HFF-Myc (cell line): ENCODE measurements at regions not wholly inside any gene's neighbourhood (a gene's known extent, or its start where the extent isn't known, plus 50 kb on each side); places are given as distances from the start of the nearest gene placed in this dataset.
"Not testable (repeated sequence)": the region's sequence is repeated elsewhere in the genome, so short reads cannot be mapped to it uniquely, and the experiment has no call there.

ENCODE experiments used
- DNase-seq: peaks from one replicate; pipeline ENCODE4 v3.0.0-alpha.2; 2011; ENCODE audit warnings: low read depth; ENCODE audit errors: extremely low read depth
- H3K4me3 ChIP-seq: replicated peaks from 2 replicates; pipeline ENCODE4 v1.5.1; 2011; ENCODE audit warnings: low read depth, mild to moderate bottlenecking, control low read depth, low read length
- TF ChIP-seq, protein P1 (sequence below): IDR thresholded peaks from 2 replicates; pipeline ENCODE4 v1.5.1; 2012; ENCODE audit warnings: mild to moderate bottlenecking, low read depth, low read length, control low read depth; ENCODE audit errors: missing control alignments

DNA sequence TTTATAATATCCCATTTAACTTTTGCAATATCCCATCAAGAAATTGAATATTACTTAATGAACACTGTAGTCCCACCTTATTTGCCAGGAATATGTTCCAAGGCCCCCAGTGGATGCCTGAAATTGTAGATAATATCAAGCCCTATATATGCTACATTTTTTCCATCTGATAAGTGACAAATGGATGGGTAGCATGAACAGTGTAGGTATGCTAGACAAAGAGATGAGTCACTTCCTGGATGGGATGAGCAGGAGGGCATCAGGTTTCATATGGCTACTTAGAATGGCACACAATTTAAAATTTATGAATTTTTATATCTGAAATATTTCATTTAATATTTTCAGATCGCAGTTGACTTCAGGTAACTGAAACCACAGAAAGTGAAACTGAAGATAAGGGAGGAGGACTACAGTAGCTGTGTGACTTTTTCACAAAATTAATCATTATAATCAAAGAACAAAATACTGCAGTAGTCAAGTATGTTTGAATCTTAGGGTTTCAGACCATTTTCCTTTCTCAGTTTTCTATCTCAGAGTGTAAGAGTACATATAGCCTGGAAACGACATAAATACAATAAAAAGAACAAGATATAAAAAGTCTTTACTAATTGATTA, 636.4 kb upstream of the ARRDC3 start:
- TF ChIP-seq, protein P1, sequence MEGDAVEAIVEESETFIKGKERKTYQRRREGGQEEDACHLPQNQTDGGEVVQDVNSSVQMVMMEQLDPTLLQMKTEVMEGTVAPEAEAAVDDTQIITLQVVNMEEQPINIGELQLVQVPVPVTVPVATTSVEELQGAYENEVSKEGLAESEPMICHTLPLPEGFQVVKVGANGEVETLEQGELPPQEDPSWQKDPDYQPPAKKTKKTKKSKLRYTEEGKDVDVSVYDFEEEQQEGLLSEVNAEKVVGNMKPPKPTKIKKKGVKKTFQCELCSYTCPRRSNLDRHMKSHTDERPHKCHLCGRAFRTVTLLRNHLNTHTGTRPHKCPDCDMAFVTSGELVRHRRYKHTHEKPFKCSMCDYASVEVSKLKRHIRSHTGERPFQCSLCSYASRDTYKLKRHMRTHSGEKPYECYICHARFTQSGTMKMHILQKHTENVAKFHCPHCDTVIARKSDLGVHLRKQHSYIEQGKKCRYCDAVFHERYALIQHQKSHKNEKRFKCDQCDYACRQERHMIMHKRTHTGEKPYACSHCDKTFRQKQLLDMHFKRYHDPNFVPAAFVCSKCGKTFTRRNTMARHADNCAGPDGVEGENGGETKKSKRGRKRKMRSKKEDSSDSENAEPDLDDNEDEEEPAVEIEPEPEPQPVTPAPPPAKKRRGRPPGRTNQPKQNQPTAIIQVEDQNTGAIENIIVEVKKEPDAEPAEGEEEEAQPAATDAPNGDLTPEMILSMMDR: no peak
- DNase-seq: no peak
- H3K4me3 ChIP-seq: no peak overlapping the region

DNA sequence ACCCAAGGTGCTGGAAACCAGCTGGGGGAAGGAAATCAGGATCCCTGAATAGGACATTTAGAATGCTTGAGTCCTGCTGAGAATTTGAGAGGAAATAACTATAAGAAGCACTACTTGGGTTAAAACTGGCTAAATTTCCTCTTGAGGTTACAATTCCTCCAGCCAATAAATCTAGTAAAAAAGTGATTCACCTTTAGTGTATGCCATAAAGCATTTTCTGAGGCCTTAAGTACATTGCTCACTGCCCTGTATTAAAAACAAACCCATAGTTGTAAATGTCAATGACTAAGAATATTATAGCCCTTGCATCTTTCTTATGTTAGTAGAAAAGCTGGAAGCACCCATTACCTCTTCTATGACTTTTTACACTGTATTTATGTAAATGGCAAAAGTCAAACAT, 634.7 kb upstream of the ARRDC3 start:
- DNase-seq: peak; percentile 65
- H3K4me3 ChIP-seq: no peak overlapping the region
- TF ChIP-seq, protein P1: no peak

DNA sequence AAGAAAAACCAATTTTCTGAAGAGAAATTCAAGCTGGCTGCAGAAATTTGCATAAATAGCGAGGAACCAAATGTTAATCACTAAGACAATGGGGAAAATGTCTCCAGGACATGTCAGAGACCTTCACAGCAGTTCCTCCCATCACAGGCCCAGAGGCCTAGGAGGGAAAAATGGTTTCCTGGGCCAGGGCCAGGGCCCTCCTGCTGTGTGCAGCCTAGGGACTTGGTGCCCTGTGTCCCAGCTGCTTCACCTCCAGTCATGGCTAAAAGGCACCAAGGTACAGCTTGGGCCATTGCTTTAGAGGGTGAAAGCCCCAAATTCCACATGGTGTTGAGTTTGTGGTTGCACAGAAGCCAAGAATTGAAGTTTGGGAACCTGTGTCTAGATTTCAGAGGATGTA, 628.7 kb upstream of the ARRDC3 start:
- not testable (repeated sequence) for DNase-seq, H3K4me3 ChIP-seq

DNA sequence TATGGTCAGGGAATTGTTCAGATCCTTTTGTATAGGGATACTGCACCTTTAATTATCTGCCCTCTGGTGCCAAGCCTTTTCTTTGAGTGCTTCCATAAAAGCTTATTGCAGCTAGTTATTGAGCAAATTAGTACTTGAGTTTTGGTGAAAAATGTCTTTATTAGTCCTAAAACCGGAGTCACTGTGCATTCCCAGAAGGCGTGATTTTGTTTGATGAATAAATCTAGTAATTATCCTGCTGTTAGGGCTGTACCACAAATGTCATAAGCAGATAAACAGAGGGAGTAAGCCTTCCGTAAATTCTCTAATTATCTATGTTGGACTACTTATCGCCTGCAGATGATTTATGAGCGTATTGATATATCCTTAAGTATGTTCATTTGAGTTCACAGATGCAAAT, 620.7 kb upstream of the ARRDC3 start:
- TF ChIP-seq, protein P1: no peak
- no peak overlapping the region for H3K4me3 ChIP-seq
- DNase-seq: no peak

DNA sequence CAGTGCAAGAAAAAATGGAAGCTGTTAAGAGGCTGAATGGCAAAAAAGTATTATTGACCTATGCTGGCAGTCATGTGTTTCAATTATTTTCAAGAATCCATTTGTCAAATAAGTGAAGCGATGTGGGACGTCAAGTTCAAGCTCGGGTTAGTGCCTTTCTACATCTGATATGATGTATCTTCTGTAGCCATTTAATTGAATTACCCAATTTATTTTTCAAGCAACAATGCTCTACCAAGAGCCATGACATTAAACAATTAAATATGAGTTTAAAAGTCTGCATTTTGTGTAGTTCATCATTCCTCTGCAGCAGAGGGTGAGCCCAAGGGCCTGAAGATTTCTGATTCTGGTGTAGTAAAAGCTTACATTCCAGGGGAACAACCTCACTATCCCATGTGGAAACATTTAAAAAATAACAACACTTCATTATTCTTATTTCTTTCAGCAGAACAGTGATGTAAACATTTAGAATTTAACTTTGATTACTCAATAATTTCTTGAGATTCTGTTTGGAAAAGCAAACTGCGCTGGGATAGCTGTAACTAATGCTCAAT, 619.7 kb upstream of the ARRDC3 start:
- DNase-seq: no peak
- H3K4me3 ChIP-seq: no peak overlapping the region
- TF ChIP-seq, protein P1: no peak

DNA sequence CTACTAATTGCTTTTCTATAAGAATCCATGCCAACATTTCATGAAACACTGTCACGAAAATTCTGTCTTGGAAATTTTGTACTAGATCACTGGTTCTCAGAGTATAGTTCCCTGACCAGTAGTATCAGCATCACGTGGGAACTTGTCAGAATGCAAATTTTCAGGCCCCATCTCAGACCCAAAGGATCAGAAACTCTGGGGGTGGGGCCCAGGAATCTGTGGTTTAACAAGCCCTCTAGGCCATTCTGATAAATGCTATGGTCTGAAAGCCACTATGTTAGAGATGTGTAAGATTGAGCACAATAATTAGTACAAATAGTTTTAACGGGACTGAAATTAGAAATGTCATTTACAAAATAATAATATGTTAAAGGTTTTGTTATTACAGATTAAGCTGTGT, 615.7 kb upstream of the ARRDC3 start:
- TF ChIP-seq, protein P1: no peak
- no peak for DNase-seq
- no peak overlapping the region for H3K4me3 ChIP-seq

DNA sequence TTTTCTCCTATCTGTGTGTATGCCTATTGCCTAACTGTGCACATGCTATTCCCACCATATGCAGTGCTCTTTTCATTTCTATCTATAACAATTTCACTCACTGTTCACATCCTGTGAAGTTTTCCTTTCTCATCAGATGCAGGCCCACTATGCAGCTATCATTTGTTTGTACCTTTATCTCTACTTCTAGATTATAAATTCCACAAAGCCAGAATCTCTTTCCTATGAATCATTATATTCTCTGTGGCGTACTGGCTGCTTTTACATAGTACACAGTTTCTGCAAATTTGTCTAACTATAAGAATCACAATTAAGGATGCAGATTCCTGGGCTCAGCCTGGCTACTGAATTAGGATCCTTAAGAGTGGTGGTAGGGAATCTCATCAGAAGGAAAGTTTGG, 600.8 kb upstream of the ARRDC3 start:
- no peak for DNase-seq
- TF ChIP-seq, protein P1: no peak
- no peak overlapping the region for H3K4me3 ChIP-seq
